Transverse colon (tissue), 4 donors: ENCODE measurements at regions not wholly inside any gene's neighbourhood (a gene's known extent, or its start where the extent isn't known, plus 50 kb on each side); places are given as distances from the start of the nearest gene placed in this dataset.

Experiments used
- DNase-seq: peaks from one replicate; pipeline ENCODE4 v3.0.0-alpha.2; 2019
- H3K27ac ChIP-seq, 4 donors: fragments of 200-600 bp; sonication (generic); 2 replicates each; pipeline ENCODE4 v1.5.1; 2016 to 2018; ENCODE audit warnings: inconsistent platforms in 4 of 4
- H3K27me3 ChIP-seq: fragments of 200-600 bp; sonication (generic); 2 replicates; pipeline ENCODE4 v1.5.1; 2017; ENCODE audit warnings: inconsistent platforms
- H3K36me3 ChIP-seq, 4 donors: fragments of 200-600 bp; sonication (generic); 2 replicates each; pipeline ENCODE4 v1.5.1; 2017 to 2019; ENCODE audit warnings: inconsistent platforms in 4 of 4
- H3K4me1 ChIP-seq, 4 donors: fragments of 200-600 bp; sonication (generic); 2 replicates each; pipeline ENCODE4 v1.5.1; 2017 to 2020; ENCODE audit warnings: inconsistent platforms in 4 of 4
- H3K4me3 ChIP-seq, 4 donors: fragments of 200-600 bp; sonication (generic); 1 replicate in 1 of 4; 2 replicates in 3 of 4; pipeline versions ENCODE4 v1.5.1 to v1.6.1; 2017 to 2019; ENCODE audit warnings: inconsistent platforms in 4 of 4
- H3K9me3 ChIP-seq, 2 donors: fragments of 200-600 bp; sonication (generic); 2 replicates each; pipeline ENCODE4 v1.5.1; 2017 to 2019; ENCODE audit warnings: inconsistent platforms in 2 of 2
- CTCF ChIP-seq, 5 experiments: fragments of 200-600 bp in 3 of 5; fragments of 450-650 bp in 2 of 5; sonication (generic) in 3 of 5; IDR thresholded peaks; 1 replicate in 2 of 5; 2 replicates in 3 of 5; pipeline ENCODE4 v1.5.1; 2016 to 2017; ENCODE audit warnings: antibody characterized with exemption in 5 of 5, inconsistent platforms in 3 of 5, mild to moderate bottlenecking in 2 of 5, moderate library complexity in 1 of 5
- EP300 ChIP-seq: sonication (generic); formaldehyde crosslinking; IDR thresholded peaks from one replicate; pipeline ENCODE4 v1.6.1; 2017; ENCODE audit warnings: antibody characterized with exemption, low read depth
- POLR2A ChIP-seq: fragments of 450-650 bp; IDR thresholded peaks from one replicate; pipeline ENCODE4 v1.6.1; 2016; ENCODE audit warnings: antibody characterized with exemption, mild to moderate bottlenecking, moderate library complexity
- POLR2AphosphoS5 ChIP-seq, 3 donors: sonication (generic); formaldehyde crosslinking; IDR thresholded peaks; one replicate each; pipeline ENCODE4 v1.6.1; 2016; ENCODE audit warnings: antibody characterized with exemption in 3 of 3
- WGBS, 2 donors: methylation state at CpG; one replicate each; pipeline ENCODE4 v1.1.5; 2018; ENCODE audit warnings: low coverage in 1 of 2; 5-methylcytosine and 5-hydroxymethylcytosine counted together
- in situ Hi-C, 4 donors: fragments of 200-750 bp; cut with MboI; loops; one replicate each; pipeline versions ENCODE4 v1.15.0 to v1.15.1; 2017; ENCODE audit warnings: low sequenced_read_pairs in 3 of 4, low pct_ligation_motif_present in 1 of 4, low pct_unique_long_range_greater_than_20kb in 1 of 4
- intact Hi-C: fragments of 100-400 bp; cut with DNase I; formaldehyde crosslinking; loops from one replicate; pipeline ENCODE4 v1.15.1; 2023; ENCODE audit warnings: low total_unique reads

DNA sequence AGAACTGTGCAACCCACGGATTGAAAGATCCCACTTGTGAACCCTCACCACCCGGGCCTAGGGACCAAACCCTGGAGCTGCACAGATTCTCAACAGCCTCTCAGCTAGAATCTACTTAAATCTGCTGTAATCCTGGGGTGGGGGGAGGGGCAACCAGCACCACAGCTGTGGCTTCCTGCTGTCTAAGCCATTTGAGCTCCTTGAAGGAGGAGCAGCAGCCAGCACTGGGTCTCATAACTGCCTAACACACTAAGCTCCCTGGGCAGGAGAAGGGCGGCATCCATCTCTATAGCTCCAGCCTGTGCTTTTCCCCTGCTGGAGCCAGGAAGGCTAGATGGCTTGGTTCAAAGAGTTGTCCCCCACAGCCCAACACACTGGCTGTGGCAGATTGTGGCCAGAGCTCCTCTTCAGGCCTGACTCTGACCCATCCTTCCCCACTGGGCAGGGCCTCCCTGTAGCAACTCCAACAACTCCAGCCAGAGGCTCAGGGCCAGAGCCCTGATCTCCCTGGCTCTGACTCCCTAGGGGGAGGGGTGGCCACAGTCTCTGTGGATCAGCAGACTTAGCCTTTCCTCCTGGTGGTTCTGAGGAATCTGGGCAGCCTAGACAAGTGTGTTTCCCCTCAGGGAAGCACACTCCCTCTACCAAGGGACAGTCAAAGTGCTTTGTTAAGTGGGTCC, 72.0 kb upstream of the C9orf72 start:
- TF ChIP-seq CTCF (IDR thresholded peaks at IDR 0.05) (no peak), POLR2A (no peak), POLR2AphosphoS5 (IDR thresholded peaks at IDR 0.05) (no peak), EP300 (no peak)
- Histone ChIP-seq H3K4me3 (no peak overlapping the region), H3K27me3 (no peaks in the 10 kb centered on the region), H3K27ac (no peak overlapping the region), H3K9me3 (no peaks in the 10 kb centered on the region), H3K4me1 (peaks cover 0 to 5% (median 0%) of the 10 kb centered on the region in 4 donors), H3K36me3 (no peaks in the 10 kb centered on the region)
- intact Hi-C loops, result no loop called here
- in situ Hi-C loops, result no loop called here
- no peak for DNase-seq
- WGBS, 2 donors, result 61% methylated on average over 3 of the region's 3 CpGs; no CpG with 5 or more reads in 1 of the 2 donors

- 34 to 44% methylated on average over 1 of the region's 1 CpG for WGBS, 2 donors
- no peak for DNase-seq
- H3K9me3 ChIP-seq, result no peaks in the 10 kb centered on the region
These were observed 80.0 kb upstream of the C9orf72 start for GRCh38 chr9:27653246-27653645.

DNA sequence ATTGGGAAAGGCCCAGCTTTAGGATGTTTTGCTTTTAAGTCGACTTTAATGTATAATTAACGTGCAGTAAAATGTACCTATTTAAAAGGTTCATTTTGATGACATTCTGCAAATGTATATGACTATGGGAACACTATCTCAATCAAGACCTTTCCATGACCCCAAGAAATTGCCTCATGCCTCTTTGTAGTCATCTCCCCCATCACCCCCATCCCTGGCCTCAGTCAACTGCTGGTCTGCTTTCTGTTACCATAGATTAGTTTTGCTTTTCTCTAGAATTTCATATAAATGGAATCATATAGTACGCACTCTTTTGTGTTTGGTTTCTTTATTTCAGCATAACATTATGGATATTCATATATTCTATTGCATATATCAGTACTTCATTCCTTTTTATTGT, 80.7 kb upstream of the C9orf72 start:
- H3K27ac ChIP-seq, result no peak overlapping the region
- intact Hi-C loops (no loop called here), in situ Hi-C loops (no loop called here)
- no peak for DNase-seq
- 75 to 95% methylated on average over 3 of the region's 3 CpGs for WGBS, 2 donors
- peaks cover 0 to 15% (median 8%) of the 10 kb centered on the region in 4 donors for H3K4me1 ChIP-seq
- no peaks in the 10 kb centered on the region for H3K27me3 ChIP-seq
- no peak for TF ChIP-seq POLR2A
- no peak for TF ChIP-seq EP300
- no peak for TF ChIP-seq CTCF (IDR thresholded peaks at IDR 0.05)
- TF ChIP-seq POLR2AphosphoS5 (IDR thresholded peaks at IDR 0.05), result no peak
- no peaks in the 10 kb centered on the region for H3K36me3 ChIP-seq
- H3K9me3 ChIP-seq, result no peaks in the 10 kb centered on the region
- H3K4me3 ChIP-seq, result no peak overlapping the region

More at GRCh38 chr9:27653246-27653645, 80.0 kb upstream of the C9orf72 start:
- no peak for TF ChIP-seq EP300
- Histone ChIP-seq H3K4me3 (no peak overlapping the region), H3K27me3 (no peaks in the 10 kb centered on the region), H3K27ac (no peak overlapping the region), H3K36me3 (no peaks in the 10 kb centered on the region), H3K4me1 (peaks cover 0 to 15% (median 8%) of the 10 kb centered on the region in 4 donors)
- in situ Hi-C loops, result no loop called here
- intact Hi-C loops, result no loop called here

DNA sequence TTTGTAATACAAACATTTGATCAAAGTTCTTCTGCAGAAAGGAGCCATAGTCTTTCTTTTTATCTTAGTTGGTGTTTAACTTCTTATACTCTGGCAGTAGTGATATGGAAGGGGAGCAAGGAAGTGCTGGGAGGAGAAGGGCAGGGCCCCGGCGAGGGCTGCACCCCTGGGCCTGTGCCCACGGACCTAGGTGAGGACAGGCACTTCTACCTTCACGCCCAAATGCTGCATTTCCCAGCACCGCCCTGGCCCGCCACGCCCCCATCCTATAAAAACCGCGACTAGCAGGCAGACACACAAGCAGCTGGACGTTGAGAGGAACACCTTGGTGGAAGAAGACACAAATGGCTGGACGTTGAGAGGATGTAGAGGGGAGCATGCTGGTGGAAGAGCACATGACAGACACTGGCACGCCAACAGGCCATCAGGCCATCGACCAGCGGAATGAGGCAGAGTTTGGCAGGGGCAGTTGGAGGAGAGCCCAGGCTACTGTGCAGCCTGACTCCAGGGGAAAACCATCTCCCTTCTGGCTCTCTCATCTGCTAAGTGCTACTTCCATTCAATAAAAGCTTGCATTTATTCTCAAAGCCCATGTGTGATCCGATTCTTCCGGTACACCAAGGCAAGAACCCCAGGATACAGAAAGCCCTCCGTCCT, 81.5 kb upstream of the C9orf72 start:
- no peak overlapping the region for H3K4me3 ChIP-seq
- no peaks in the 10 kb centered on the region for H3K27me3 ChIP-seq
- peaks cover 0 to 19% (median 10%) of the 10 kb centered on the region in 4 donors for H3K4me1 ChIP-seq
- TF ChIP-seq POLR2AphosphoS5 (IDR thresholded peaks at IDR 0.05) (peak; percentile 40 to 59 (median 45)), POLR2A (peak; percentile 64), EP300 (no peak), CTCF (IDR thresholded peaks at IDR 0.05) (no peak)
- 48 to 50% methylated on average over 10 to 17 of the region's 17 CpGs for WGBS, 2 donors
- intact Hi-C loops (no loop called here), in situ Hi-C loops (no loop called here)
- no peaks in the 10 kb centered on the region for H3K36me3 ChIP-seq
- peak; percentile 72 for DNase-seq
- H3K27ac ChIP-seq, result peak overlapping the region; percentile 20 to 57 (median 32)
- H3K9me3 ChIP-seq, result no peaks in the 10 kb centered on the region
